ENCODE measurements at regions not wholly inside any gene's neighbourhood (a gene's known extent, or its start where the extent isn't known, plus 50 kb on each side); places are given as distances from the start of the nearest gene placed in this dataset.
"Not testable (repeated sequence)": the region's sequence is repeated elsewhere in the genome, so short reads cannot be mapped to it uniquely, and the experiment has no call there.

DNA sequence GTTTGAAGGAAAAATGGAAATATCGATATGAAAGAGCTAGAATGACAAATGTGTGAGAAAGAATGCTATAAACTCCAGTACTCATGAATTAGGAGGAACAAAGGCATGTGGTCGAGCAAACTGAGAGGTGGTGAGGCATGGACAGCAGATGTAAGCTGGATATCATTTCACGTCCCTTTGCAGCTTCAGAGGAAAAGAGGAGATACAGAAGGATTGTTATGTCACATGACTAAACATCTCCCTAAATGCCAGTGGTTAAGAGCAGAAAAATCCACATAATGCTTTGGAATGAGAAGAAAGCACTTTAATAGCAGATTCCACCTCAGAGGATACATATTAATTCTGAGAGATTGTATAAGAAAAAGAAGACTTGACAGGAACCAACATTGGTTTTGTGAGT is 248.7 kb downstream of the ZIC4 start:
- H3K4me1 ChIP-seq, result no peaks in the 10 kb centered on the region
- H3K36me3 ChIP-seq, result no peaks in the 10 kb centered on the region
- no peak for DNase-seq
- intact Hi-C loops (cut with DNase I), result no loop called here
- no peaks in the 10 kb centered on the region for H3K27me3 ChIP-seq (ENCODE audit: low read depth)
- no peak for TF ChIP-seq CTCF (IDR thresholded peaks at IDR 0.05)
- H3K9me3 ChIP-seq, result no peaks in the 10 kb centered on the region
- ATAC-seq, result no peak
- no peak overlapping the region for H3K4me3 ChIP-seq
- H3K27ac ChIP-seq, result no peak overlapping the region

DNA sequence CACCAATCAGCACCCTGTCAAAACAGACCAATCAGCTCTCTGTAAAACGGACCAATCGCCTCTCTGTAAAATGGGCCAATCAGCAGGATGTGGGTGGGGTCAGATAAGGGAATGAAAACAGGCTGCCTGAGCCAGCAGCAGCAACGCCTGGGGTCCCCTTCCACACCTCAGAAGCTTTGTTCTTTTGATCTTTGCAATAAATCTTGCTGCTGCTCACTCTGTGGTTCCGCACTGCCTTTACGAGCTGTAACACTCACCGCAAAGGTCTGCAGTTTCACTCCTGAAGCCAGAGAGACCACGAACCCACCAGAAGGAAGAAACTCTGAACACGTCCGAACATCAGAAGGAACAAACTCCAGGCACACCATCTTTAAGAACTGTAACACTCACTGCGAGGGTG is 251.4 kb downstream of the ZIC4 start:
- H3K4me1 ChIP-seq; H3K36me3 ChIP-seq; ATAC-seq; H3K27me3 ChIP-seq (ENCODE audit: low read depth); H3K4me3 ChIP-seq; DNase-seq; intact Hi-C loops (cut with DNase I); H3K9me3 ChIP-seq; H3K27ac ChIP-seq: not testable (repeated sequence)

DNA sequence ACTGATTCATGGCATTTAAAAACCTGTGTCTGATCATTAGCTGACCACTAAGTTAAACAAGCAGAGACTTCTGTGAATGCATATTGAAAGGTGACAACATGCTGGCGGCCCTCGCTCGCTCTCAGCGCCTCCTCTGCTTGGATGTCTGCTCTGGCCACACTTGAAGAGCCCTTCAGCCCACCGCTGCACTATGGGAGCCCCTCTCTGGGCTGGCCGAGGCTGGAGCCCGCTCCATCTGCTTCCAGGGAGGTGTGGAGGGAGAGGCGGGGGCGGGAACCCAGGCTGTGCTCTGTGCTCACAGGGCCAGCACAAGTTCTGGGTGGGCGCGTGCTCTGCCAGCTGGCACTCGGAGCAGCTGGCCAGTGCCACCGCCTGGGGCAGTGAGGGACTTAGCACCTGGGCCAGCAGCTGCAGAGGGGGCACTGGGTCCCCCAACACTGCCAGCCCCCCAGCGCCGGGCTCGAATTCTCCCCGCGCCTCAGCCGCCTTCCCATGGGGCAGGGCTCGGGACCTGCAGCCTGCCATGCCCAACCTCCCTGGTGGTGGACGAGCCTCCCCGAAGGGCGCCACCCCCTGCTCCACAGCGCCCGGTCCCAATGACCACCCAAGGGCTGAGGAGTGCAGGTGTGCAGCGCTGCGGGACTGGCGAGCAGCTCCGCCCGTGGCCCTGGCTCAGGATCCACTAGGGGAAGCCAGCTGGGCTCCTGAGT is 252.4 kb downstream of the ZIC4 start:
- no peak for DNase-seq
- H3K9me3 ChIP-seq, result no peaks in the 10 kb centered on the region
- no peak for TF ChIP-seq CTCF (IDR thresholded peaks at IDR 0.05)
- H3K27me3 ChIP-seq (ENCODE audit: low read depth), result no peaks in the 10 kb centered on the region
- no peak overlapping the region for H3K27ac ChIP-seq
- H3K4me3 ChIP-seq, result no peak overlapping the region
- H3K36me3 ChIP-seq, result no peaks in the 10 kb centered on the region
- H3K4me1 ChIP-seq, result no peaks in the 10 kb centered on the region
- ATAC-seq, result no peak
- intact Hi-C loops (cut with DNase I), result no loop called here

- no peaks in the 10 kb centered on the region for H3K36me3 ChIP-seq
- no peaks in the 10 kb centered on the region for H3K9me3 ChIP-seq
- H3K4me3 ChIP-seq, result no peak overlapping the region
- no peaks in the 10 kb centered on the region for H3K27me3 ChIP-seq (ENCODE audit: low read depth)
- no peaks in the 10 kb centered on the region for H3K4me1 ChIP-seq
- TF ChIP-seq CTCF (IDR thresholded peaks at IDR 0.05), result no peak
- no peak for ATAC-seq
- DNase-seq, result no peak
- intact Hi-C loops (cut with DNase I), result no loop called here
- no peak overlapping the region for H3K27ac ChIP-seq
Observed at GRCh38 chr3:147152476-147152875, 253.9 kb downstream of the ZIC4 start.

GRCh38 chr3:147141516-147142288 is 264.6 kb downstream of the ZIC4 start:
- Histone ChIP-seq H3K4me1 (no peaks in the 10 kb centered on the region), H3K4me3 (no peak overlapping the region), H3K36me3 (no peaks in the 10 kb centered on the region), H3K27ac (no peak overlapping the region), H3K27me3 (ENCODE audit: low read depth) (no peaks in the 10 kb centered on the region), H3K9me3 (no peaks in the 10 kb centered on the region)
- no peak for TF ChIP-seq CTCF (IDR thresholded peaks at IDR 0.05)
- intact Hi-C loops (cut with DNase I), result no loop called here
- DNase-seq (no peak), ATAC-seq (no peak)

DNA sequence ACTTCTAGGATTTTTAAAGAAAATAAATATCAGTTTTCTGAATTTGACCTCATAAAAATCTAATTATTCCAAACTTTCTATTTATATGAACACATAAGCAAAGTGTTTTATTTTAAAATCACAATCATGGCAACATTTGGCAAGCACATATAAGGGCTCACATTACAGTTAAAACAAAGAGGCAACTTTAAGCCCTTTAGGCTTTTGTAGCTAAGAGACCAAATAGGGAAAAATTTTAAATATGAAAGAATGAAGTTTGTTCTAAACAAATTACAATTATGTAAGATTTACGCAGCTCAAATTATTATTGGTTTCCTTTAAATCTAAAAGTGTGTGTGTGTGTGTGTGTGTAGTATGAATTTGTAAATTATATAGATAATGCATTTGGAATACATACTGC is 267.0 kb downstream of the ZIC4 start:
- no peak for ATAC-seq
- H3K36me3 ChIP-seq, result no peaks in the 10 kb centered on the region
- TF ChIP-seq CTCF (IDR thresholded peaks at IDR 0.05), result no peak

More for the DNA sequence above, 267.0 kb downstream of the ZIC4 start:
- H3K27ac ChIP-seq, result no peak overlapping the region
- H3K27me3 ChIP-seq (ENCODE audit: low read depth), result no peaks in the 10 kb centered on the region
- H3K4me3 ChIP-seq, result no peak overlapping the region
- DNase-seq, result no peak
- intact Hi-C loops (cut with DNase I), result no loop called here
- H3K4me1 ChIP-seq, result no peaks in the 10 kb centered on the region
- H3K9me3 ChIP-seq, result no peaks in the 10 kb centered on the region

Data from lower lobe of right lung (tissue), 2 donors.